Fibroblast of lung (primary cell): ENCODE measurements at regions not wholly inside any gene's neighbourhood (a gene's known extent, or its start where the extent isn't known, plus 50 kb on each side); places are given as distances from the start of the nearest gene placed in this dataset.

Source experiments
- EZH2 ChIP-seq: IDR thresholded peaks from 2 replicates; pipeline ENCODE4 v1.5.1; 2012; ENCODE audit warnings: low read length, control low read depth, mild to moderate bottlenecking; ENCODE audit errors: missing control alignments
- TF ChIP-seq, protein P1 (sequence below), 2 donors: IDR thresholded peaks in 1 of 2; conservative IDR thresholded peaks in 1 of 2; 1 replicate in 1 of 2; 2 replicates in 1 of 2; pipeline ENCODE4 v1.5.1; 2011 to 2012; ENCODE audit warnings: low read length in 2 of 2, control low read depth in 1 of 2, inconsistent platforms in 1 of 2, low read depth in 1 of 2, mild to moderate bottlenecking in 1 of 2

DNA sequence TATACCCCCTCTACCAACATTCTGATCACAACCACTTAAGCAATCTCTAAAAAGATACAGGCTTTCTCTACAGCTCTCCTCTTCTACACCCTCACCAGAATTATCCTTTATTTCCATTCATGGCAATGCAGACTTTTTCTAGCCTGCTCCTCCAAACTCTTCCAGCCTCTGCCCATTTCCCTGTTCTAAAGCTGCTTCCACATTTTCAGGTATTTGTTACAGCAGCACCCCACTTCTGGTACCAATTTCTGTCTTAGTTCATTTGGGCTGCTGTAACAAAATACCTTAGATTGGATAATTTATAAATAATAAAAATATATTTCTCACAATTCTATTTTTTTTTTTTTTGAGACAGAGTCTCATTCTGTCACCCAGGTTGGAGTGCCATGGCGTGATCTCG lies 53.0 kb upstream of the DNAH5 start:
- TF ChIP-seq, protein P1, sequence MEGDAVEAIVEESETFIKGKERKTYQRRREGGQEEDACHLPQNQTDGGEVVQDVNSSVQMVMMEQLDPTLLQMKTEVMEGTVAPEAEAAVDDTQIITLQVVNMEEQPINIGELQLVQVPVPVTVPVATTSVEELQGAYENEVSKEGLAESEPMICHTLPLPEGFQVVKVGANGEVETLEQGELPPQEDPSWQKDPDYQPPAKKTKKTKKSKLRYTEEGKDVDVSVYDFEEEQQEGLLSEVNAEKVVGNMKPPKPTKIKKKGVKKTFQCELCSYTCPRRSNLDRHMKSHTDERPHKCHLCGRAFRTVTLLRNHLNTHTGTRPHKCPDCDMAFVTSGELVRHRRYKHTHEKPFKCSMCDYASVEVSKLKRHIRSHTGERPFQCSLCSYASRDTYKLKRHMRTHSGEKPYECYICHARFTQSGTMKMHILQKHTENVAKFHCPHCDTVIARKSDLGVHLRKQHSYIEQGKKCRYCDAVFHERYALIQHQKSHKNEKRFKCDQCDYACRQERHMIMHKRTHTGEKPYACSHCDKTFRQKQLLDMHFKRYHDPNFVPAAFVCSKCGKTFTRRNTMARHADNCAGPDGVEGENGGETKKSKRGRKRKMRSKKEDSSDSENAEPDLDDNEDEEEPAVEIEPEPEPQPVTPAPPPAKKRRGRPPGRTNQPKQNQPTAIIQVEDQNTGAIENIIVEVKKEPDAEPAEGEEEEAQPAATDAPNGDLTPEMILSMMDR (conservative IDR thresholded peaks at IDR 0.05 in 1 of 2, IDR thresholded peaks at IDR 0.05 in 1 of 2; ENCODE audit: low read depth in 1 of 2, low read length in 2 of 2), result no peak
- no peak for TF ChIP-seq EZH2
